SK-N-SH (cell line): ENCODE measurements at regions not wholly inside any gene's neighbourhood (a gene's known extent, or its start where the extent isn't known, plus 50 kb on each side); places are given as distances from the start of the nearest gene placed in this dataset.

Experiments used
- EP300 ChIP-seq, 2 experiments: IDR thresholded peaks; 2 replicates each; pipeline versions ENCODE4 v1.4.0 to v1.6.1; 2012; ENCODE audit warnings: borderline replicate concordance in 1 of 2, low read depth in 1 of 2, low read length in 1 of 2
- JUND ChIP-seq: IDR thresholded peaks from 2 replicates; pipeline ENCODE4 v1.4.0; 2012
- POLR2AphosphoS5 ChIP-seq: IDR thresholded peaks from 2 replicates; pipeline ENCODE4 v1.6.1; 2012; ENCODE audit warnings: low read depth, low read length
- RFX5 ChIP-seq: IDR thresholded peaks from 2 replicates; pipeline ENCODE4 v1.6.1; 2012; ENCODE audit warnings: mild to moderate bottlenecking, improper control_type of control experiment, low read length
- SMC3 ChIP-seq: IDR thresholded peaks from 2 replicates; pipeline ENCODE4 v1.6.1; 2012; ENCODE audit warnings: low read depth, low read length, improper control_type of control experiment
- TAF1 ChIP-seq: IDR thresholded peaks from 2 replicates; pipeline ENCODE4 v1.6.1; 2012; ENCODE audit warnings: low read depth, mild to moderate bottlenecking, low read length, moderate library complexity, borderline replicate concordance
- YY1 ChIP-seq: IDR thresholded peaks from 2 replicates; pipeline ENCODE4 v1.4.0; 2012; ENCODE audit warnings: low read depth, mild to moderate bottlenecking
- TF ChIP-seq, protein P1 (sequence below): fragments of 200-600 bp; sonication (generic); IDR thresholded peaks from 2 replicates; pipeline ENCODE4 v1.6.1; 2017; ENCODE audit warnings: antibody characterized with exemption, mild to moderate bottlenecking, moderate library complexity
- TF ChIP-seq, protein P2 (sequence below): fragments of 150-350 bp; IDR thresholded peaks from 2 replicates; pipeline ENCODE4 v1.6.1; 2016; ENCODE audit warnings: mild to moderate bottlenecking, low read depth, low read length

DNA sequence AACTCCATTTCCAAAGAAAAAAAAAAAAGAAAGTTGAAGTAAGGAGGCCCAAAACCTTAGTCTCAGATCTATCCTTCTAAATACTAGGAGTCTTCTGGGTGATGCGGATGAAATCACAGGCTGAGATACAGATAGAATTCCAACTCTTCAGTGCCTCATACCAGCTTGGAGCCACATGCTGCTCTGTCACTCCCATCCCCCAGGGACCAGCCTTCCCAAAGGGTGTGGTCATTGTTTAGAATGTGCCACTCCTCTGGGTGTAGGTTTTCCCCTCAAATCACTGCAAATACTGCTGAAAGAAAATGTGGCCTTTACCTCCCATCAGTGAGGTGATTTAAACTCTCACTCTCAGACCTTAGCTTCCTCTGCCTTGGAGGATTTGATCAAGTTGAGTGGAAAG, 112.9 kb downstream of the CDC7 start:
- TF ChIP-seq YY1, result no peak
- no peak for TF ChIP-seq SMC3
- no peak for TF ChIP-seq POLR2AphosphoS5
- TF ChIP-seq TAF1, result no peak
- TF ChIP-seq, protein P1, sequence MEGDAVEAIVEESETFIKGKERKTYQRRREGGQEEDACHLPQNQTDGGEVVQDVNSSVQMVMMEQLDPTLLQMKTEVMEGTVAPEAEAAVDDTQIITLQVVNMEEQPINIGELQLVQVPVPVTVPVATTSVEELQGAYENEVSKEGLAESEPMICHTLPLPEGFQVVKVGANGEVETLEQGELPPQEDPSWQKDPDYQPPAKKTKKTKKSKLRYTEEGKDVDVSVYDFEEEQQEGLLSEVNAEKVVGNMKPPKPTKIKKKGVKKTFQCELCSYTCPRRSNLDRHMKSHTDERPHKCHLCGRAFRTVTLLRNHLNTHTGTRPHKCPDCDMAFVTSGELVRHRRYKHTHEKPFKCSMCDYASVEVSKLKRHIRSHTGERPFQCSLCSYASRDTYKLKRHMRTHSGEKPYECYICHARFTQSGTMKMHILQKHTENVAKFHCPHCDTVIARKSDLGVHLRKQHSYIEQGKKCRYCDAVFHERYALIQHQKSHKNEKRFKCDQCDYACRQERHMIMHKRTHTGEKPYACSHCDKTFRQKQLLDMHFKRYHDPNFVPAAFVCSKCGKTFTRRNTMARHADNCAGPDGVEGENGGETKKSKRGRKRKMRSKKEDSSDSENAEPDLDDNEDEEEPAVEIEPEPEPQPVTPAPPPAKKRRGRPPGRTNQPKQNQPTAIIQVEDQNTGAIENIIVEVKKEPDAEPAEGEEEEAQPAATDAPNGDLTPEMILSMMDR, result no peak
- TF ChIP-seq EP300 (IDR thresholded peaks at IDR 0.05; ENCODE audit: borderline replicate concordance in 1 of 2, low read depth in 1 of 2, low read length in 1 of 2), result no peak
- TF ChIP-seq, protein P2, sequence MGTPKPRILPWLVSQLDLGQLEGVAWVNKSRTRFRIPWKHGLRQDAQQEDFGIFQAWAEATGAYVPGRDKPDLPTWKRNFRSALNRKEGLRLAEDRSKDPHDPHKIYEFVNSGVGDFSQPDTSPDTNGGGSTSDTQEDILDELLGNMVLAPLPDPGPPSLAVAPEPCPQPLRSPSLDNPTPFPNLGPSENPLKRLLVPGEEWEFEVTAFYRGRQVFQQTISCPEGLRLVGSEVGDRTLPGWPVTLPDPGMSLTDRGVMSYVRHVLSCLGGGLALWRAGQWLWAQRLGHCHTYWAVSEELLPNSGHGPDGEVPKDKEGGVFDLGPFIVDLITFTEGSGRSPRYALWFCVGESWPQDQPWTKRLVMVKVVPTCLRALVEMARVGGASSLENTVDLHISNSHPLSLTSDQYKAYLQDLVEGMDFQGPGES, result no peak
- no peak for TF ChIP-seq JUND
- no peak for TF ChIP-seq RFX5
